ENCODE measurements at regions not wholly inside any gene's neighbourhood (a gene's known extent, or its start where the extent isn't known, plus 50 kb on each side); places are given as distances from the start of the nearest gene placed in this dataset.

DNA sequence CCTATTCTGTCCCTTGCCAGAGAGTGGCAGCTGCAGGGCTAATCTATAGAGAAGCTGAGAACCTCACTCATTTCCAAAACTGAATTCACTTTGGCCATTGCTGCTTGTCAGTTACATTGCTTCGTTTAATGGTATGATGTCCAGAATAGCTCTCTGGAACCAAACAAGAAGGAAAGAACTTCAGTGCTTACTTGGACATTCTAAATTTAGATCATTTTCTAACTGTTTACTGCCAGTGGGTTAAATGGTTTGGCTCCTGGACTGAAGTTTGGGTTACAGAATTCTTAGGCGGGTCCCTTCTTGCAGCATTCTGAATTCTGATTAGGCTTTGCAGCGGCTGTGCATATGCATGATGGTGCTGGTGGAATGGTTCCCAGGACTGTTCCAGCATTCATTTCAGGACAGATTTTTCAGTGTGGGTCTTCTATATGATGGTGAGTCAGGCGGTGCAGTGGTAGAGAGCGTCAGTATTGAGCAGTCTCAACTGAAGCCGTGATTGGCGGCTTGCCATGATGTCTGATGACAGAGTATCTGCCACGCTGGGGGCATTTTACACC is 148.7 kb downstream of the DYRK2 start:
- DNase-seq (ENCODE audit: low read depth): no peak

DNA sequence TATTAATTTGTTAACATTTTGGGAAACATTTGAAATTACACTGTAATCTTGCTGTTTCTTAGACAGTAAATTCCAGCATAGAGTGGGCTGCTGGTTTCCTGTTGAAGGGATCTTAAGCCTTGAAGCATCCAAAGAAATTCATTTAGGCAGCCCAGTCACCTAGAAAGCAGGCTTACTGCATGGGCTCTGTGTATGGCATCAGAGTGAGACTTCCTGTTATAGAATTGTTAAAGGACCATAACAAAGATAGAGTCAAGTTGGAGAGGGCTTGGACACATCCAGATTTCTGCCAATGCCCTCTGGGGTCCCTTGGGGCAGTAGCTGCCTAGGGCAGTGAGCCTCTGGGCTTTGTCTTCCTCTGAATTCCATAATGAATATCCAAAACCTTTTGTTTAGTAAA is 149.2 kb downstream of the DYRK2 start:
- DNase-seq (ENCODE audit: low read depth): no peak

DNA sequence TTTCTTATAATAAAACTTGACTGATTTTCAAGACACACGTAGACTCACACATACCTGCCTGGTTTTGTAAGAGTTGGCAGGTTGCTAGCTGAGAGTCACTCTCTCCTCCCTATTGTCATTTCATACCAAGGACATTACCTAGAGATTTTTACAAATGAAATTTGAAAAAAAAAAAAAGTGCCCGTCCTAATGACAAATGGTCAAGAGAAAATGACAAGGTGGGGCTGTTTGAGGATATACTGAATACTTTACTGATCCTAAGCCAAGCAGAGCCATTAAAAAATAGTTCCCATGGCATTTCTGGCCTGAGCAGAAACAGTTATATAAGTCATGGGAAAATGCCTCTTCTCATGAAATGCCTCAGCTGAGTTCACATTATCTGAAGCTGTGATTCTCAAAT is 150.2 kb downstream of the DYRK2 start:
- DNase-seq (ENCODE audit: low read depth): no peak

DNA sequence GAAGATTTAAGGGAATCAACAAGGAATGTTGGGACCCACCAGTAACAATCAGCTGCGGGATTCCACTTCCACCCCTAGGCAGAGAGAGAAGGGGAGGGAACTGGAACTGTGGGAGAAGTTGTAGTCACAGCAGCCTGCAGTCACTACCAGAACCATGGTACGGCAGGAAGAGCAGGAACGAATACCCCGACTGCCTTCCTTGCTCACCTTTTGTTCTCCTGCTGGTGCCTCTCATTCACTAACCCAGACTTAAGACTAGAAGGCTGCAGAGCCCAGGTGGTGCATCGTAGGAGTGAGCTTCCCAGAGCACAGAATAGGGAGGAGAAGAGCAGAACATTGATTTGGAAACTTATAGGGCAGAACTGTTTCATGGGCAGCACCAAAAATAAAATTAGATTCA is 154.2 kb downstream of the DYRK2 start:
- no peak for DNase-seq (ENCODE audit: low read depth)

DNA sequence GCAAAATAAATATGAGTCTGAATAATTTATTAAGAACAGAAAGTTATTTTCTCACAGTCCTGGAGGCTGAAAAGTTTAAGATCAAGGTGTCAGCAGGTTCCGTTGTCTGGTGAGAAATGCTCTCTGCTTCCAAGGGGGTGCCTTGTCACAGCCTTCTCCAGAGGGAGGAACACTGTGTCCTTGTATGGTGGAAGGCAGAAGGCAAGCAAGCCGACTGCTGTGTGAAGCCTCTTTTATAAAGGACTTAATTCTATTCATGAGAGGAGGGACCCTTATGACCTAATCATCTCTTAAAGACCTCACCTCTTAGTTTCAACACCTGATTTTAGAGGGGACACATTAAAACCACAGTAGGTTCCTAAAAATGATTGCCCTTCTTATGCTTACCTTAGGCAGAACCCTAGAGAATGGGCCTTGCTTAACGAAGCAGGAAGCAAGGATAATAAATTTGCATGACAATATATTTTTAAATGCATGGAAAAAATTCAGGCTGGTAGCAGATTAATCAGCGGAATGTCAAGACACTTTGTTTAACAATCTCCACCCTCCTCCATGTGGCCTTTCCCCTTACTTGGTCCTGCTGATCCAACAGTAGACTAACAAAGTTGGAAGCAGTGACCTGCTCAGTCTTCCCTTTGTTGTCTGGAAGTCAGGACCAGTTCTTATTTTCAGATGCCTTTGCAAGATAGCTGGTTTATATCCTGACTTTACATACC is 154.9 kb downstream of the DYRK2 start:
- DNase-seq (ENCODE audit: low read depth): no peak

DNA sequence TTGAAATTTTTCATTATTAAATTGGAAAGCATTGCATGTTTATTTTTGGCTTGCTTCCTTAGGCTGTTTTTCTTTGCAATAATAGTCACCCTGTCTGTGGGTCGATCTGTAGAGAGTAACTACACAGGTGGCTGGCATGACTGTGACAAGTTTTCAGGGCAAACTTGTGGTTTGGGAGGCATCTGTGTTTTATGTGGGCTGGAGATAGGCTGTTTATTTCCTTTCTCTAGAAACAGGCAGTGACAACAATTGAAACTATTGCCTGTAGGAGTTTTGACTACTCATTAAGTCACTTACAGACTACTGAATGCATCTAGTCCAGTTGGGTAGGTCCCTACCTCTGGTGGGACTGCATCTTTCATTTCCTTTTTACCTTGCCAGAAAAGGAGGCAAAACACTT is 155.6 kb downstream of the DYRK2 start:
- peak; percentile 4 for DNase-seq (ENCODE audit: low read depth)

DNA sequence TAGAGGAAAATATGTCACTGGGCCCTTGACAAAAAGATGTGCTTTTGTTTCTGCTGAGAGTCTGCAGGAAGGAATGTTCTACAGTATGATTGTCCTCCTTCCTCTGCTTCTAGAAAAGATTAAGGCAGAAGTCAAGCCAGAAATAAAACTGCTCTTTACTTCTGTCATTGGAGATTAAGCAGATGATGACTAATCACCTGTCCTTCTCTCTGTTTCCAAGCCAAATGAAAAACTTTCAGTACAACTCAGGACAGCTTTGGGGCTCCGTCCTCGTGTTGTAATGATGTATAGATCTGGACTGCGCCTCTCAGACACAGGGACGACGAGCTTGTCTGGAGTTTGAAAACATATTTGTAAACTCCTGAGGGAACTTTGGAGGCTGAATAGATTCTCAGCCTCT is 159.3 kb downstream of the DYRK2 start:
- DNase-seq (ENCODE audit: low read depth): no peak

DNA sequence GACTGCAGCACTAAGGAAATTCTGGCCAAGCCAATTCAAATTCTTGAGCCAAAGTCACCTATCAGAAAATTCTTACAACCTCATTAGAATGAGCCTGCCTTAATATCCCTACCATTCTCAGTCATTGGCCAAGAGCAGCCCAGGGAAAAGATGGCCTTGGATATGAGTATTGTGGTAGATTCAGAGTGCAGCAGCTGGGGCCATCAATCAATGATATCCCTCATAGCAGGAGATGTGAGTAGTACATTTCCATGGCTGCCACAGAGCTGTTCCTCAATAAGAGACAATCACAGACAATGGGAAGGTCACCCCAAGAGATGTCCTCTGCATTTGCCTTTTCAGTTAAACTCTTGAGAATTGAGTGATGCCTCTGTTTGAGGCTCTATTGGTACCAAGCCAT is 161.6 kb downstream of the DYRK2 start:
- no peak for DNase-seq (ENCODE audit: low read depth)

DNA sequence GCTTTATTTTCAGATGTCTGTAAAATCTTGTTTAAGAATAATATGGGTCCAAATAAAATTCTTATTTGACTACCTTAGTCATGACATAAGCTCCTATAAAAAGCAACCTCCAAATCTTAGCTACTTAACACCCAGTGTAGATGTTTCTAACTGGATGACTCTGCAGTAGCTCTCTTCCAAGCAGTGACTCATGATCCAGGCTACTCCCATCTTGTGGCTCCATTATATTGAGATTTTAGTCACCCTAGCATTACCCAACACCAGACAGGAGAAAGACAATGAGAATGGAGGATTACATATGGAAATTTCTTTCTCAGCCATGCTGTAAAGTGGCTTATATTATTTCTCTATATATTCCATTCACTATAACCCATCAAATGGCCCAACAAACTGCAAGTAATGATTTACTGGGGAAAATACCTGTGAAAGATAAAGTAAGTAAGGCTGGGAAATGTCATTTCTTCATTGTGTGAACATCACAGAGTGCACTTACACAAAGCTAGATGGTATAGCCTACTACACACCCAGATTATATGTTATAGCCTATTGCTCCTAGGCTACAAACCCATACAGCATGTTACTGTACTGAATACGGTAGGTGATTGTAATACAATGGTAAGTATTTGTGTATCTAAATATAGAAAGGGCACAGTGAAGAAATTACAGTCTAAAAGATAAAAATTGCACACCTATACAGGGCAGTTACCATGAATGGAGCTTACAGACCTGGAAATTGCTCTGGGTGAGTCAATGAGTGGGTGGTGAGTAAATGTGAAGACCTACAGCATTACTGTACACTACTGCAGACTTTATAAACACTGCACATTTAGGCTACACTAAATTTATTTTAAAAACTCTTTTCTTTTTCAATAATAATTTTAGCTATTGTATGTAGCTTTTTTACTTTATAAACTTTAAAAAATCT is 163.2 kb downstream of the DYRK2 start:
- DNase-seq (ENCODE audit: low read depth): no peak

DNA sequence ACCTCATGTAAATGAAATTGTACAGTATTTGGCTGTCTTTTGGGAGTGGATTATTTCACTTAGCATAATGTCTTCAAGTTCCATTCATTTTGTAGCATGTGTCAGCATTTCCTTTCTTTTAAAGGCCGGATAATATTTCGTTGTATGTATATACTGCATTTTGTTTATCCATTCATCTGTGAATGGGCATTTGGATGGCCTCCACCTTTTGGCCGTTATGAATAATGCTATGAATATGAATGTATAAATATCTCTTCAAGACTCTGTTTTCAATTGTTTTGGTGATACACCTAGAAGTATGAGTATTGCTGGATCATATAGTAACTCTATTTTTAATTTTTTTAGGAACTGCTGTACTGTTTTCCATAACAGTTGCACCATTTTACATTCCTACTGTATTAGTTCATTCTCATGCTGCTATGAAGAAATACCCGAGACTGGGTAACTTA is 164.9 kb downstream of the DYRK2 start:
- DNase-seq (ENCODE audit: low read depth): no peak

DNA sequence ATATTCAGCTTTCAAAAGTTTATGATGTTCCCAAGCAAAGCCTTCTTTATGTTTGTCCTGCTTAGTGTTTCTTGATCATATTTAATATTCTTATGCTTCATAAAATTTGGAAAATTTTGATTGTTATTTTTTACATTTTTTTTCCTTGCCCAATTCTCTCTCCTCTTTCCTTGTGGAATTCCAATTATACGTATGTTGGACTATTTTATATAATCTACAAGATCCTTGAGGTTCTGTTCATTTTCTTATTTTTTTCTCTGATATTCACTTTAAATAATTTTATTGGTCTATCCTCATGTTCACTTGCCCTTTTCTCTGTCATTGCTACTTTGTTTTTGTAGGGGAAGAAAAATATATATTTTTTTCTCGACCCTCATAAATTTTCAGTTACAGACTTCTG is 167.7 kb downstream of the DYRK2 start:
- no peak for DNase-seq (ENCODE audit: low read depth)

DNA sequence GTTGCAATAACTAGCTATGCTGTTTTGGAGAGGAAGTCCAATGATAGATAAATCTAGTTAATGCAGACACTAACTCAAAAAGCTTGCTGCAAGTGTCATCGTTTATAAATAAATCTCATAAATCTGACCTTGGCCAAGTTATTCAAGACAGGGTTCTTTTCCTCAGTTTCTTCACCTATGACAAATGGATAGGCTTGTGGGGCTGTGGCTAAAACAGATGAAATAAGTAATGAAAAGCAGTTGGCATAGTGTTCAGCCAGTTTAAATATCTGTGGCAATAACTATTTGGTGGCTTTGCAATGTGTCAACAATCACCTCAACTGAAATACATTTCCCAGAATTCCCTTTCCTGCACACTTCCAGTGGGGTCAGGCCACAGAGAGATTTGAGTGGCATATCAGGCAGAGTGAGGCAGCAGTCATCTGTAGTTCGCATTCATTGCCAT is 169.9 kb downstream of the DYRK2 start:
- DNase-seq (ENCODE audit: low read depth): no peak

DNA sequence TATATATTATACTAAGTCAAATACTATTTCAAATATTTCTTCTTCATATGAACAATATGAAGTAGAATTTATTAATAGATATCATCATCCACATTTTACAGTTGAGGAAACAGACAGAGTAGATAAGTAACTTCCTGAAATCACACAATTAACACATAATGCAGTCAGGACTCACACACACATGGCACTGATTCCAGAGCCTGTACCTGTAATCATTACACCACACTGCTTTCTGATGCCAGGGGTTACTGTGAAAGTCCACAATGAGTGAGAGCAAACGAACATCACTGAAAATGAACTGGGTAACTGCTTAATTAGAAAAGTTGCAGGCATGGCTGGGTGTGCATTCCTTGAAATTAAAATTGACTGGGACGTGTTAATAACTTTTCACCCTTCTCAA is 169.3 kb upstream of the IFNG-AS1 start:
- no peak for DNase-seq (ENCODE audit: low read depth)

DNA sequence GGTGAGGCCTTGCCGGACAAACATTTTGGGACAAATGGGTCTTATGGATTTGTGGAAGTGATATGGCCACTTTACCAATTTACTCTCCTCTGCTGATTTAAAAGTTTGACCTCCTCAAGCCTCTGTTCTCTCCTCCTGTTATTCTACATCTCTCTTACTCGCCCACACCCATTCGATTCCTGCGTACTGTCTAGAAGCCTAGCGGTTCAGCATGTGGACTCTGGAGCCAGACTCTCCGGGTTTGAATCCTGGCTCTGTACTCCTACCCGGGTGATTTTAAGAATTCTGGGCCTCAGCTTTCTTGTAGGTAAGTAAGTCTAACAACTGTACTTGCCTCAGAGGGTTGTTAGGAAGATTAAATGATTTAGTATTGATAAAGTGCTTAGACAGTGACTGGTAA is 168.6 kb upstream of the IFNG-AS1 start:
- no peak for DNase-seq (ENCODE audit: low read depth)

DNA sequence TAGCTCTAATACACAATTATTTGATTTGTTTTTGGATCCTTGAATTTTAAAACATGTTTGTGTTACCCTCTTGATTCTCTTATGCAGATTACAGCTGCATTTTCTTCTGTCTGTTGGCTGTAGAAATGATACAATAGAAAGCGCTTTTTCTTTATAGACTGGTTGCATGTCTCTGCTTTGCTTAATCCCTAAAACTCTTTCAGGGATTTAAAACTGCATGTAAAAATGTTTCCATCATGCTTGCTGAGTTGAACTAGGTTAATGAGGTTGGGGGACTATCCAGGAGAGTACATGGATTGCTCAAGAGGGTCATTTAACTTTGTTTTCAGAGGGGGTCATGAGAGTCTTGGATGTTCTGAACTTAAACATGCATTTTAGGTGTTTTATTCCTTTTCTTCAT is 166.4 kb upstream of the IFNG-AS1 start:
- no peak for DNase-seq (ENCODE audit: low read depth)

DNA sequence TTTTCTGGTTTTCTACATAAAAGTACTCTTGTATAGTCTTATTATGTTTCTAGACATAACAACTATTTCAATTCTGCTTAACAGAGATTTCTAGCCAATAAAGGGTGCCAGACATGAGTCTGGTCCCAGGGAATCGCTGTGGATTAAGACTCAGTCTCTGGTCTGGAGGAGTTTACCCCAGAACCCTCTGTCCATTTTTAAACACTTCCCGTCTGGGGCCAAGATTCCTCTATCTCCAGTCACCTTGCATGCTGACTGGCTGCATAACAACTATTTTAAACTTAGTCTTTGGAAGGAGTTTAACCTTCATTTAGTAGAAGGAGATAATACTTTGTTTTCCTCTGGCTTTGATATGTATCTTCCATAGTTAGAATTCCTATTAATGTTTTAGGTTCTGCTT is 163.1 kb upstream of the IFNG-AS1 start:
- DNase-seq (ENCODE audit: low read depth): no peak

DNA sequence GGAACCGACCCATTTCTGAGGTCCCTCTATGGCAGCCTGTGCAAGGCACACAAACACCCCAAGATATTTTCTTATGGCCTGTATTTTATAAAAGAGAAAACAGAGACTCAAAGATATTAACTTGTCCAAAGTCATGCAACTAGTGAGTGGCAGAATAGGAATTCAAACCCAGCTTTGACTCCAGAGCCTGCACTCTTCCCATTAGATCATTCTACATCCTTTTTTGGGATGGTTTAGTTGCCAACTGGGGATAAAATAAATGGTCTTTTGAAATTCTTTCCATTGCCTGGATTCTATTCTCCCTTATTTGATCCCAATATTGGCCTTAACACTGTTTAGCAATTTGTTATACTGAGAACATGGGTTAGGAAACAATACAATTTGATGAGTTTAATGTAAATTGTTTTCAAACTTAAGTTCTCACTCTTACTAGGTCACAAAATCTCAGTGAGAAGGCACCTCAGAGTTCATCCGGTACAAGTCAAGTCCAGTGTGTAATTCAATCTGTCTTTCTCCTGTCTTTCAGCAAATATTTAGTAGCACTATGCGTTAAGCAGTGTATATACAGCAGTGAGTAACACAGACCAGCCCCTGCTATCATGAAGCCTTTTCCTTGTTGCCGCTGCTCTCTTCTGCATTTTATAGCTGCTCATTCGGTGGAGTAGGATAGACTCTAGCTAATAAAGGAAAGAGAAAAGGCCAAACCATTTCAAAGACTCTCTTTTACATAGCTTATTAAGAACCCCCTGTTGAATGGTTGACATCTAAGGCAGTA is 162.1 kb upstream of the IFNG-AS1 start:
- no peak for DNase-seq (ENCODE audit: low read depth)

DNA sequence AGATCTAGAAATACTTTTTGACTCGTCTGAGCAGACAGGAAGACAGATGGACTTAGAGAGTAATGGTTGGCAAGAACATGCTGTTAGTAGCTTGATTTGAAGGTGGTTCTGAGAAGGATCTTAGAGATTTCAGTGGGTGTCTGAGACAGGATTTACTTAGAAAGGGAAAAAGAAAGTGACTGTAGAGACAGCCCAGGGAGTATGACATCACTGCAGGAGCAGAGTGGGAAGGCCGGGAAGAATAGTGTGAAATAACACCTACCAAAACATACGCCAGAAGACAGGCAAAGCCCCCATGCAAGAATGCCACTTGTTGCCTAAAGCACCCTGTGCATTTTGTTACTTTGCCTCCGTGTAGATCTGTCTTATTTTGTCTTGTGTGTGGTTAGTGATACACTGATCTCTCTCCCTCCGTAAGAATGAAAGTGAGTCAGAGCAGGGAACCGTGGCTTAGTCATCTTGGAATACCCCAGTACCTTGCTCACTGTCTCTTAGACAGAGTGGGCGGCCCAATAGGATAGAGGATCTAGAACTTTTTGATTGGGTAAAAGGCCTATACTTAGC is 161.3 kb upstream of the IFNG-AS1 start:
- DNase-seq (ENCODE audit: low read depth): no peak

DNA sequence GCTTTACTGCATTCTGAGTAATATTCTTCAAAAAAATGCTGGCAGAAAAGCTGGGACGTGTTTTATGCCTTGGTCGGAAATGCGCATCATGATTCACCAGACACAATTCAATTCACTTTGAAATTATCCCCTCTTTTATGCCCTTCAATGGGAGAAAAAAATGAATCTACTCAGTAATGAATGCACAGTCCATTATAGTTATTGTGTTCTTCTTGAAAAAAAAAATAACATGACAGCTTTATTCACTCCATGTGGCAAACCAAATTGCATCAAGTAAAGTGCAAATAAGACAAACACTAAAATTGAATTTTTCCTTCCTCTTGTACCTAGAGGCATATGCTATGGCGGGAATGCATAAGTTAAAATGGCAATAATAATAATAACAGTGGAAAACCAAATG is 159.4 kb upstream of the IFNG-AS1 start:
- DNase-seq (ENCODE audit: low read depth): no peak

DNA sequence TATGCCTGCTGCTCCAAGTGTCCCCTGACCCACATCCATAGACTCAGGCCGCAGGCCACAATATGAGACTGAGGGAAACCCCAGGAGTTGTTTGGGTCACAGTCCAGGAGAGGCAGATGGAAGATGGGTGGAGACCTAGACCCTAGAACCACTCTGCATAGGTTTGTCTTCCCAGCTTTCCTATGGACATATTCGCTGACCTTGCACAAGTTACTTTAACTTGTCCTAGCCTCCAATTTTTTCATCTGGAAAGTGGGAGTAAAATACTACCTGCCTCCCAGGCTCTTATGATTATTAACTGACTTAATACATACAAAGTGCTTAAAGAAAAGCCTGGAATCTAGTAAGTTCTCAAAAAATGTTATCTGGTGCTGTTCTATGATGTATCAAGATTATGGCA is 157.1 kb upstream of the IFNG-AS1 start:
- DNase-seq (ENCODE audit: low read depth): no peak

DNA sequence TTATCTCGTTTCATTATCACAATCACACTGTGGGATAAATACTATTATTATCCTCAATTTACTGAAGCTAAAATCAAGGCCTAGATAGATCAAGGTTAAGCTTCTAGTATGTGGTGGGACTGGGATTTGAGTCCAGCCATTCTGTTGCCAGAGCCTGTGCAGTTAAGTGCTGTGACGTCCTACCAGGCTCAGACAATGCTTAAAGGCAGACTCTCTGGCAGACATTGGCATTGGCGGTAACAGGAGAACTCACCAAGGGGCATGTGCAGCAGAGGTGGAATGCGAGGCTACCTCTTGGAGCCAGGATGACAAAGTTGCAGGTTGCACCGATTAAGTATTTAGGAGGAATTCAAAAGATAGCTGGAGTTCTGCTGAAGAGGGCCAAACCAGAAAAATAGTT is 155.6 kb upstream of the IFNG-AS1 start:
- no peak for DNase-seq (ENCODE audit: low read depth)

DNA sequence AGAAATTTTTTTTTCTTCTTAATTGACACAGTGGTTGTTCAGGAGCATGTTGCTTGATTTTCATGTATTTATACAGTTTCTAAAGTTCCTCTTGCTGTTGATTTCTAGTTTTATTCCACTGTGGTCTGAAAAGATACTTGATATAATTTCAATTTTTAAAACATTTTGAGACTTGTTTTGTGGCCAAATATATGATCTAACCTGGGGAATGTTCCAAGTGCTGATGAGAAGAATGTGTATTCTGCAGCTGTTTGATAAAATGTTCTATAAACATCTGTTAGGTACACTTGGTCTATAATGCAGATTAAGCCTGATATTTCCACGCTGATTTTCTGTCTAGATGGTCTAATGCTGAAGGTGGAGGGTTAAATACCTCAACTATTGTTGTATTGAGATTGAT is 151.4 kb upstream of the IFNG-AS1 start:
- no peak for DNase-seq (ENCODE audit: low read depth)
